HG02938 (cell line): ENCODE measurements at regions not wholly inside any gene's neighbourhood (a gene's known extent, or its start where the extent isn't known, plus 50 kb on each side); places are given as distances from the start of the nearest gene placed in this dataset.
A peak's percentile ranks its signal among the peaks of the same experiment; 100 is the strongest.

ENCODE experiments used
- ATAC-seq: cut with Tn5 transposase; IDR thresholded peaks from one replicate; pipeline ENCODE4 v1.9.1; 2021; ENCODE audit warnings: mild to moderate bottlenecking, moderate library complexity; ENCODE audit not compliant: unreplicated experiment

- ATAC-seq: no peak
Observed at GRCh38 chr1:48164571-48164970, 57.9 kb upstream of the SLC5A9 start.

- ATAC-seq: no peak
Observed at GRCh38 chr1:48160486-48161132, 61.9 kb upstream of the SLC5A9 start.

GRCh38 chr1:48139275-48139674 lies 83.2 kb upstream of the SLC5A9 start:
- no peak for ATAC-seq

GRCh38 chr1:48127735-48128685 lies 94.5 kb upstream of the SLC5A9 start:
- no peak for ATAC-seq

GRCh38 chr1:48123647-48124046 lies 98.9 kb upstream of the SLC5A9 start:
- ATAC-seq: no peak

- no peak for ATAC-seq
Observed at GRCh38 chr1:48121955-48122354, 100.6 kb upstream of the SLC5A9 start.

- no peak for ATAC-seq
Observed at GRCh38 chr1:48120621-48121020, 101.9 kb upstream of the SLC5A9 start.

- no peak for ATAC-seq
Observed at GRCh38 chr1:48115835-48116234, 106.7 kb upstream of the SLC5A9 start.

- ATAC-seq: no peak
Observed at GRCh38 chr1:48114596-48115382, 107.7 kb upstream of the SLC5A9 start.

GRCh38 chr1:48109390-48110013 lies 112.3 kb upstream of the TRABD2B start:
- peak; percentile 63 for ATAC-seq

- ATAC-seq: no peak
Observed at GRCh38 chr1:48107516-48107915, 110.3 kb upstream of the TRABD2B start.

GRCh38 chr1:48106049-48106448 lies 108.9 kb upstream of the TRABD2B start:
- ATAC-seq: no peak

- ATAC-seq: no peak
Observed at GRCh38 chr1:48105165-48105564, 108.0 kb upstream of the TRABD2B start.

GRCh38 chr1:48103495-48103894 lies 106.3 kb upstream of the TRABD2B start:
- no peak for ATAC-seq

- ATAC-seq: no peak
Observed at GRCh38 chr1:48102766-48103165, 105.6 kb upstream of the TRABD2B start.

GRCh38 chr1:48099072-48099773 lies 102.0 kb upstream of the TRABD2B start:
- ATAC-seq: no peak

- ATAC-seq: peak; percentile 98
Observed at GRCh38 chr1:48093696-48094528, 96.7 kb upstream of the TRABD2B start.

- no peak for ATAC-seq
Observed at GRCh38 chr1:48093147-48093546, 96.0 kb upstream of the TRABD2B start.

GRCh38 chr1:48092401-48092800 lies 95.2 kb upstream of the TRABD2B start:
- ATAC-seq: no peak
